ENCODE measurements at regions not wholly inside any gene's neighbourhood (a gene's known extent, or its start where the extent isn't known, plus 50 kb on each side); places are given as distances from the start of the nearest gene placed in this dataset.
"Not testable (repeated sequence)": the region's sequence is repeated elsewhere in the genome, so short reads cannot be mapped to it uniquely, and the experiment has no call there.

GRCh38 chr5:136615251-136616119 is 250.1 kb upstream of the TRPC7 start:
- DNase-seq, result no peak

- DNase-seq, result no peak
Observed at GRCh38 chr5:136613230-136613629, 247.9 kb upstream of the TRPC7 start.

- no peak for DNase-seq
Observed at GRCh38 chr5:136605638-136606037, 240.3 kb upstream of the TRPC7 start.

GRCh38 chr5:136600306-136600705 is 235.0 kb upstream of the TRPC7 start:
- DNase-seq, result no peak

- no peak for DNase-seq
Observed at GRCh38 chr5:136598802-136599404, 233.6 kb upstream of the TRPC7 start.

GRCh38 chr5:136594416-136594815 is 229.1 kb upstream of the TRPC7 start:
- no peak for DNase-seq

GRCh38 chr5:136590581-136590980 is 225.2 kb upstream of the TRPC7 start:
- no peak for DNase-seq

- DNase-seq, result no peak
Observed at GRCh38 chr5:136586196-136586595, 220.9 kb upstream of the TRPC7 start.

GRCh38 chr5:136584474-136584873 is 219.1 kb upstream of the TRPC7 start:
- no peak for DNase-seq

GRCh38 chr5:136579238-136579637 is 213.9 kb upstream of the TRPC7 start:
- no peak for DNase-seq

- DNase-seq, result not testable (repeated sequence)
Observed at GRCh38 chr5:136569875-136570274, 204.5 kb upstream of the TRPC7 start.

GRCh38 chr5:136565457-136565856 is 200.1 kb upstream of the TRPC7 start:
- not testable (repeated sequence) for DNase-seq

- not testable (repeated sequence) for DNase-seq
Observed at GRCh38 chr5:136565050-136565449, 199.7 kb upstream of the TRPC7 start.

GRCh38 chr5:136564431-136564830 is 199.1 kb upstream of the TRPC7 start:
- DNase-seq, result not testable (repeated sequence)

GRCh38 chr5:136563489-136563888 is 198.1 kb upstream of the TRPC7 start:
- DNase-seq, result no peak

GRCh38 chr5:136560126-136560525 is 194.8 kb upstream of the TRPC7 start:
- no peak for DNase-seq

- DNase-seq, result no peak
Observed at GRCh38 chr5:136559651-136560050, 194.3 kb upstream of the TRPC7 start.

- not testable (repeated sequence) for DNase-seq
Observed at GRCh38 chr5:136547096-136547495, 181.8 kb upstream of the TRPC7 start.

GRCh38 chr5:136546441-136546840 is 181.1 kb upstream of the TRPC7 start:
- not testable (repeated sequence) for DNase-seq

GRCh38 chr5:136545031-136545430 is 179.7 kb upstream of the TRPC7 start:
- DNase-seq, result not testable (repeated sequence)

GRCh38 chr5:136538534-136538933 is 173.2 kb upstream of the TRPC7 start:
- no peak for DNase-seq

- no peak for DNase-seq
Observed at GRCh38 chr5:136529081-136529480, 163.7 kb upstream of the TRPC7 start.

- no peak for DNase-seq
Observed at GRCh38 chr5:136528481-136529030, 163.2 kb upstream of the TRPC7 start.

- DNase-seq, result no peak
Observed at GRCh38 chr5:136527311-136527710, 162.0 kb upstream of the TRPC7 start.

Measured in AML-193 (cell line).